Epithelial cell of proximal tubule (primary cell): ENCODE measurements at regions not wholly inside any gene's neighbourhood (a gene's known extent, or its start where the extent isn't known, plus 50 kb on each side); places are given as distances from the start of the nearest gene placed in this dataset.

ENCODE experiments used
- DNase-seq: peaks from one replicate; pipeline ENCODE4 v3.0.0-alpha.2; 2011; ENCODE audit warnings: low read depth
- H3K4me3 ChIP-seq: 2 replicates; pipeline ENCODE4 v1.5.1; 2011; ENCODE audit warnings: low read depth, mild to moderate bottlenecking, low read length
- CTCF ChIP-seq: conservative IDR thresholded peaks from 2 replicates; pipeline ENCODE4 v1.5.1; 2012; ENCODE audit warnings: low read depth, mild to moderate bottlenecking, low read length

GRCh38 chr14:25488961-25489360 is 439.0 kb upstream of the STXBP6 start:
- TF ChIP-seq CTCF, result no peak
- DNase-seq, result no peak
- no peak overlapping the region for H3K4me3 ChIP-seq

- no peak for TF ChIP-seq CTCF
- no peak for DNase-seq
- H3K4me3 ChIP-seq, result no peak overlapping the region
Measured at GRCh38 chr14:25485381-25485780, 435.4 kb upstream of the STXBP6 start.

GRCh38 chr14:25484906-25485305 is 435.0 kb upstream of the STXBP6 start:
- no peak for TF ChIP-seq CTCF
- DNase-seq, result no peak
- no peak overlapping the region for H3K4me3 ChIP-seq

- TF ChIP-seq CTCF, result no peak
Measured at GRCh38 chr14:25484235-25484634, 434.3 kb upstream of the STXBP6 start.

GRCh38 chr14:25477316-25478098 is 427.6 kb upstream of the STXBP6 start:
- TF ChIP-seq CTCF, result no peak
- DNase-seq, result no peak
- no peak overlapping the region for H3K4me3 ChIP-seq

More at GRCh38 chr14:25484235-25484634, 434.3 kb upstream of the STXBP6 start:
- H3K4me3 ChIP-seq, result no peak overlapping the region
- no peak for DNase-seq

GRCh38 chr14:25472700-25473099 is 422.8 kb upstream of the STXBP6 start:
- DNase-seq, result no peak

More at GRCh38 chr14:25472700-25473099, 422.8 kb upstream of the STXBP6 start:
- no peak overlapping the region for H3K4me3 ChIP-seq
- no peak for TF ChIP-seq CTCF
